ENCODE measurements at regions not wholly inside any gene's neighbourhood (a gene's known extent, or its start where the extent isn't known, plus 50 kb on each side); places are given as distances from the start of the nearest gene placed in this dataset.

- no peaks in the 10 kb centered on the region for H3K27me3 Mint-ChIP-seq (ENCODE audit: low read depth)
- WGBS (ENCODE audit: extremely low coverage, insufficient read length, low lambda C conversion rate), result no CpG with 5 or more reads among the region's 2 CpGs
- Histone ChIP-seq H3K79me2 (ENCODE audit: insufficient read depth, low read length) (no peaks in the 10 kb centered on the region), H4K8ac (replicated peaks; ENCODE audit: insufficient read length, low read depth, low read length) (no peak overlapping the region), H2BK5ac (ENCODE audit: insufficient read length, low read length) (no peak overlapping the region), H4K20me1 (ENCODE audit: control insufficient read depth, insufficient read depth, insufficient read length) (no peaks in the 10 kb centered on the region), H4K91ac (ENCODE audit: insufficient read length, low read depth, low read length) (no peak overlapping the region), H3K79me1 (ENCODE audit: insufficient read depth, low read depth, low read length, poor library complexity, severe bottlenecking) (no peaks in the 10 kb centered on the region), H2AK5ac (ENCODE audit: insufficient read length, low read length) (no peak overlapping the region), H3K23me2 (ENCODE audit: insufficient read length, low read depth, low read length, poor library complexity, severe bottlenecking) (no peaks in the 10 kb centered on the region), H3K4me2 (ENCODE audit: insufficient read depth, insufficient read length, low read length) (no peak overlapping the region), H4K5ac (ENCODE audit: insufficient read length, low read depth, low read length) (no peak overlapping the region), H3K4me1 (ENCODE audit: insufficient read depth, low read length) (no peaks in the 10 kb centered on the region), H3K27me3 (ENCODE audit: insufficient read depth, low read length) (no peaks in the 10 kb centered on the region), H3K4ac (ENCODE audit: low read depth, low read length) (no peak overlapping the region), H3T11ph (ENCODE audit: low read length) (no peak overlapping the region), H2AFZ (ENCODE audit: low read length) (no peak overlapping the region), H2BK20ac (ENCODE audit: low read depth, low read length, poor library complexity, severe bottlenecking) (no peak overlapping the region), H3K9me3 (ENCODE audit: control insufficient read depth, low read depth, low read length) (no peaks in the 10 kb centered on the region), H3K14ac (ENCODE audit: insufficient read depth, low read length) (no peak overlapping the region), H3K9ac (ENCODE audit: extremely low read depth, insufficient read length, low read length) (no peak overlapping the region), H2BK15ac (ENCODE audit: low read depth, low read length) (no peak overlapping the region), H3K27ac (ENCODE audit: insufficient read length, low read depth, low read length) (no peak overlapping the region), H3K23ac (ENCODE audit: insufficient read length, low read depth, low read length) (no peak overlapping the region), H2BK120ac (ENCODE audit: low read depth, low read length, poor library complexity, severe bottlenecking) (no peak overlapping the region), H2BK12ac (ENCODE audit: insufficient read length, low read depth, low read length) (no peak overlapping the region), H3K18ac (ENCODE audit: insufficient read length, low read depth, low read length) (no peak overlapping the region), H3K56ac (ENCODE audit: insufficient read length, low read depth, low read length) (no peak overlapping the region)
- TF ChIP-seq CTCF (conservative IDR thresholded peaks at IDR 0.05), result no peak
- H3K9me3 Mint-ChIP-seq, result no peaks in the 10 kb centered on the region
- H3K4me3 Mint-ChIP-seq, result no peak overlapping the region
- H3K36me3 Mint-ChIP-seq (ENCODE audit: insufficient read depth in 1 of 3, low read depth in 3 of 3), result no peaks in the 10 kb centered on the region
- H3K27ac Mint-ChIP-seq, result no peak overlapping the region
- H3K4me1 Mint-ChIP-seq, result peaks cover 8 to 16% of the 10 kb centered on the region in 2 experiments
- DNase-seq, result no peak
These were observed 100.1 kb upstream of the LRFN5 start for GRCh38 chr14:41506552-41506951.
